Fibroblast of peridontal ligament (primary cell): ENCODE measurements at regions not wholly inside any gene's neighbourhood (a gene's known extent, or its start where the extent isn't known, plus 50 kb on each side); places are given as distances from the start of the nearest gene placed in this dataset.

ENCODE experiments used
- DNase-seq: peaks from one replicate; pipeline ENCODE4 v3.0.0-alpha.2; 2010; ENCODE audit errors: extremely low read depth

DNA sequence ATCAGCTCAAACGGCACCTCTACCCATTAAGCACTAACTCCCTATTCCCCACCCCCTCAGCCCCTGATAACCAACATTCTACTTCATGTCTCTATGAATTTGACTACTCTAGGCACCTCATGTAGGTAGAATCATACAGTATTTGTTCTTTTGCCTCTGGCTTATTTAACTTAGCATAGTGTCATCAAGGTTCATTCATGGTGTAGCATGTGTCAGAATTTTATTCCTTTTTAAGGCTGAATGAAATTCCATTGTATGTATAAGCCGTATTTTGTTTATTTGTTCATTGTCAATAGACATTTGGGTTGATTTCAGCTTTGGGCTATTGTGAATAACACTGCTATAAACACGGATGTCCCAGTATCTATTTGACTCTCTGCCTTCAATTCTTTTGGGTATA is 794.9 kb upstream of the SOX9 start:
- DNase-seq, result no peak

DNA sequence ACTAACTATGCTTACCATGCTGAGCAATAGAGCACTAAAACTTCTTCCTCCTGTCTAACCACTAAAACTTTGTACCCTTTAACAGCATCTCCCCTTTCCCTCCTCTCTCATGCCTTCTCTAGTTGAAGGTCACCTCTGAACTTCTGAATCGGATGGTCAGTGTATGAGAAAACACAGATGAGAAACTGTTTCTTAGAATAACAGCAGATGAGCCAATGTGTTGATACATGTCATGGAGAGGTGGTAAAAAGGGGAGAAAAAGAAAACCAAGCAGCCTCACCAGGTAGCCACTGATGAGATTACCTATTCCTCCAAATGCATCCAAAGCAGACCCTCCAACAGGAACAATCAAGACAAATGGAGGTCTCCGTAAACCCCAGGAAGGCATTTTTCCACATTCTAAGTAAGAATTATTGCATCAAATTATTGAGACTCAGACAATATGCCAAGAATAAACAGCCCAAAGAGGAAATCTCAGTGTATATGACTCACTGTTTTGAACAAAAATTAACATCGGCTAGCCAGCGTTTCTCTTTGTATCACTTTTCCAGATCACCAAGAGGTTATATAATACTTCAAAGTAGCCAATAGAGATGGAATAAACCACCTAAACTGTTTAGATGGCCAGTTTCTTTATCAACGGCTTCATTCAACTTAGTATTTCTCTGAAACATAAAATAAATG is 793.3 kb upstream of the SOX9 start:
- peak; percentile 85 for DNase-seq

DNA sequence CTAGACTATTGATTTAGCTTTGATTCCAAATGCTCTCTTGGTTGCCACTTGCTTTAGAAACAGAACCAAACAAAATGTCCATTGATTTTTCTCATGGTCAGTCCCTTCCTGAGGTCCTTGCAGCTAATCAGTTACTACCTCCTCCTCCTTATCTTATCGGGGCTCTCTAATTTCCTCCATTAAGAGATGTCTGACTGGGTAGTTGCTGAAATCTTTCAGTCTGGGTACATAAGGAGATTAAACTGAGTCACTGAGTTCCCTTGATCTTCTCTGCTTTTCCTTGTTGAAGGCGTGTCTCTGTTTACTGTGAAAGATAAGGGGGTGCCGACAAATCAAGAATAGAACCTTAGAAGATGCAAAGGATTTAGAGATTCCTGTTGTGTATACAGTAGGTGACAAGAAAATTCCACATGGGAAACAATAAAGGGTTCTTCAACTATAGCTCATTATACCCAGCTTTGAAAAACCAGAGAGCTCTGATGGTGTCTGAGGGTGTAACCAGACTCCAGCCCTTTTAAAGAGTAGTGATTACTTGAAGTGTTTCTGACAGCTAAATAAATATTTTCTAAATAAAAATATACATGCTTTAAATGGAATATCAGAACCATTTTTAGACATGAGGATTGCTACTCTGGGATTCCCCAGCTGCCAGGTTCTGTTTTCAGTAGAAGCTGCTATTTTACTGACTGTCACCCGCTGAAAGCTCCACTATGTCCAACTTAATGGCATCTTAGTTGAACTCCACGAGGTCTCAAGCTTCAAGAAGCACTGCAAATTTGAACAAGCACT is 791.3 kb upstream of the SOX9 start:
- no peak for DNase-seq

DNA sequence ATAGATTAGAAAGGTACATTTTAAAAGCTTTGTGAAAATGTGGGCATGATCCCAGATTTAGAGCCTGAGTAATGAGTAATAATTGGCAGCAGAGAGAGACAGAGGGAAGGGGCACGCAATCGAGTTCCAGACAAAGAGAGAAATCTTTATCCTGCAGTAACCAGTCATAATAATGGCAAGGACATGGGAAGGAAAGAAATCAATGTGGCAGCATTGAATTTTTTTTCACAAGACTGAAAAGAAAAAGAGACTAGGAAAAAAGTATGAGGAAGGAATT is 790.8 kb upstream of the SOX9 start:
- no peak for DNase-seq

DNA sequence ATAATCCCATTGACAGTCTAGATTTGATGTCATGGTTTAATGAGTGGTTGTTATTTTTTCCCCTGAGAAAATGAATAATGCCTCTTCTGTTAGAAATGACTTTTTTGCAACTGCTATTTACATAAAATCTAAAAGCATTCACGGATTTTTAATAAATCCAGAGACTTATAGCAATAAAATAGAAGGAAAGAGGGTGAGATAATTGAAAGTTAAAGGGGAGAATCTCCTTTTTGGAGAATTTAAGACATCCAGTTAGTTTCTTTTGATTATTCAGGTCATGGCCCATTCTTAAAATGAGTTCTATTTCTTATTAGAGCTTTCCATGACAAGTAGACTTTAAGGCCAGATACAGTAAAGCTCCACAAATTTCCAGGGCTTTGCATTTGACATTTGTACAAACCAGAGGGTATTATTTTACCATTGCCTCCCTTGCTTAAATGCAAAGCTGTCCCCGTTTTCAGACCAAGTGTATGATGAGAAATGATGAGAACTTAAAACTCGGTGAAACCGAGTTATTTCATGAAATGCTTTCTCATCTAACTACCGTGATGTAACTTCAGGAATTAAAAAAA is 789.0 kb upstream of the SOX9 start:
- DNase-seq, result no peak

DNA sequence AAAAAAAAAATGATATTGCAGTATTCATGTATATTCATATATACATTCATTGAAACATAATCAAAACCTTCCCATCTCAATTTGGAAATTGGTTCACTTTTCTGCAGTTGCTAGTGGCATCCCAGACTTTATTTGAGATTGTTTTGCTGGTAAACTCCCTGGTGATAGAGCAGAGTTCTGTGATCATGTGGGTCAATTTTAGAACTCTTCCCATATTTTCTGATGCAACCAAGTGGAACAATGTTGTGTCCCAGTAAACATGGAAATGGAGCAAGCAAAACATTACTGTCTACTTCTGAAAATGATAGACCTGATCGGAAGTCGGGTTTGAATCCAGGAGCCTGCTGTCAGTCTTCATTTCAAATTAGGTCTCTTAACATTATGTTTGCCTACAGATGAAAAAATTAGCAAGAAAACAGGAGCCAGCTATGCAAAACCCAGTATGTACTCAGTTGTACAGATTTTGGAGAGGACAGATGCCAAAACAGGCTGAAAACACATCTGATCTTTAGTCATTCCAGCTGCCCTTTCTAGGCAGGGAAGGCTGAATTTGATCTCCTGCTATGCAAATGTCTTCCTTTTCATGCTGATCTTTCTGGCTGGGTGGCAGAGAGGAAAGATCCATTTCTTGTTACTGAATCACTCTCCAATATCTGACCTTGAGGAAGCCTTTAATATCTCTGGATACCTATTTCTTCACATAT is 786.6 kb upstream of the SOX9 start:
- DNase-seq, result peak; percentile 83

DNA sequence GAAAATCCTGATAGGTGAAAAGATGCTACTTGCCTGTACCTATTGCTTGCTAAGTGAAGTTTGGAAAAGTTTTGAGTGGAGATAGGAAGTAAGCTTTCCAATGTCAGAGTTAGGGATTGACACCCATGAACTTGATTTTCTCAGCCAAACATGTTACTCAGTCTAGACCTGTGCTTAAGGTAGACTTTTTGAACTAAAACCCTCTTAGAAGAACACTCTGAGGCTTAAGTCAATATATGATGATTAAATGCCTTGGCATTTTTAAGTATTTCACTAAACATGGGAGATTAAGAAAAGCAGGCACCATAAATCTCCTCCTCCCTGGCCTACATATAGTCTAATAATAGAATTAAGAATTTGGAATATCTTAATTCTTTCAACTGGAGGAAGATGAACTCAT is 785.6 kb upstream of the SOX9 start:
- no peak for DNase-seq

DNA sequence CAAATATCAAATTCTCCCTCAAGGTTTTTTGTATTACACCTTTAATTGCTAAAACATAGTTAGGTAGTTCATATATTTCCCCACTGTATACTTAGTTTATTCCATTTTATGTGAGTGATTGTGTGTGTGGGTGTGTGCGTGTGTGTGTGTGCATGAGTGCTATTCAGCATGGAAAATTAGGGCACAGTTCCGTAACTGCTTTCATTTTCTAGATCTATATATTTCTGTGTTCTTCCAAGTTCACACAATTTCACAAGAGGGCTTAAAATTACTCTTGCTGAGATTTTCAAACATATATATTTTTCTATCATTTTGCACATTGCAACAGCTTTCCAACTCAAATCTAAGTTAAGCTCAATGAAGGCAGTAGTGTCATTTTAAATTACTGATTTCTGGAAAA is 782.9 kb upstream of the SOX9 start:
- peak; percentile 53 for DNase-seq

DNA sequence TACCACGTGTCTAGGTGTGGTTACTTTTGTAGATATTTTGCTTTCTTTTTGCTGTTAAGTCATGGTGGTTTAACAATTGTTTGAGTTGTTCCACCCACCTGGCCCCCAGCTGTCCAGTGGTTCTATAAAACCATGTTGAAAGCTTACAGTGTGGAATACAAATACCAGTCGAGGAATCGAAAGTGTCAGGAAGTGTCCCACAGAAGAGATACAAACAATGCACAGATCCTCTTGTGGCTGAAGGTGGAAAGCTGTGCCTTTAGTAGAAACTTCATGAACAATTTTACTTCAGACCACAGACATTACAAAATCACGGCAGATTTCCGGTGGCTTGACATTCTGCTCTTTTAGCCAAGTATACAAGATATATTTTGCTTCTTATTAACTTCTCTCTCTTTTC is 782.4 kb upstream of the SOX9 start:
- peak; percentile 66 for DNase-seq

DNA sequence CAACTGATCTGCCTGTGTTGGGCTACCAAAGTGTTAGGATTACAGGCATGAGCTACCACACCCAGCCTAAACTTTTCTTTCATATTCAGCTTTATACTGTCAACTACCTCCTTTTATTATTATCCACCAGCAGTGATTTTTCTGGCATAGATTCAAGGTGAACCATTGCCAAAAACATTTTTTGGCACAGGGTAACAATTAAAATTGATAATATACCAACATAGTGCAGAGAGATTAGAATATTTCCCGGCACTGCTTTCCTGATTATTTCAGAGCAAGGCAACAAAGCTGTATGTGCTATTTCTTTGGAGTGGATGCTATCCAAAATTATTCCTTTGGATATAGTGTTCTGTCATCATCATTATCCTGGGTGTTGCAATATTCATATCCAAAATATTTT is 781.6 kb upstream of the SOX9 start:
- DNase-seq, result no peak

DNA sequence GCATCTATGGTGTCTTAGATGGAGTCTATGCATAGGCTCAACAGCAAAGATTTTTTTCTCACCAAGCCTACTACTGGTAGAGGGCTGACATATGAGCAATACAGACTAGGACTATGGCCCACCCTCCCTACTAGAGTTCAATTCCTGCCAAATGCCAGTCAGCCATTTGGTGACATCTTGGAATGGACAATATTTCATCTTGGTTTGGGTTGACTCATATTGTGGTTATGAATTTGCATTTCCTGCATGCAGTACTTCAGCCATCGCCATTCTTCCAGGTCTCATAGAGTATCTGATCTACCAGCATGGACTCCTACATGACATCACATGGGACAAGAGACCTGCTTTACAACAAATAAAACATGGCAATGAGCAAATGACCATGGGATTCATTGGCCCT is 778.1 kb upstream of the SOX9 start:
- DNase-seq, result no peak

DNA sequence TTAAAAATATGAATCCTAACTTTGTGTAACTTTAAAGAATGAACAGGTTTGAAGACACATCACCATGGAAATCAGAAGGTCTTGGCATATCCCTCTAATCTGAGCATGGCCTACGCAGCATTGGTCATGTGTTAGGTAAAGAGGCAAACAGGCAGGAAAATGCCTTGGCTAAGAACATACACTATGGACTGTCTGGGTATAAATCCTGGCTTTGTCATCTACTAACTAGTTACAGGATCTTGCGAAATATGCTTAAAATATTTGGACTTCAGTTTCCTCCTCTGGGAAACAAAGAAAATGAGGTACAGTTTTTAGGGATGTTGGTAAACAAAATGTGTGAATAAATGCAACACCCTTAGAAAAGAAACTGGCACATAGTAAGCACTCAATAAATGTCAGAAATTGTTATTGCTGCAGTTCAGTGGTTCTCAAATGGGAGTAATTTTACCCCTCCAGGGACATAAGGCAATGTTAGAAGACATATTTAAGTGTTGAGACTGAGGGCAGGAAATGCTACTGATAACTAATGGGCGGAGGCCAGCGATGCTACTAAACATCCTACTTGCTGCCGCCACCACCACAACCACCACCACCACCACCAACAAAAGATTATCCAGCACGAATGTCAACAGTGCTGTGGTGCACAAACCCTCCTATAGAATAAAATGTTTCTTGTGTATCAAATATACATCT is 770.8 kb upstream of the SOX9 start:
- DNase-seq, result peak; percentile 37

DNA sequence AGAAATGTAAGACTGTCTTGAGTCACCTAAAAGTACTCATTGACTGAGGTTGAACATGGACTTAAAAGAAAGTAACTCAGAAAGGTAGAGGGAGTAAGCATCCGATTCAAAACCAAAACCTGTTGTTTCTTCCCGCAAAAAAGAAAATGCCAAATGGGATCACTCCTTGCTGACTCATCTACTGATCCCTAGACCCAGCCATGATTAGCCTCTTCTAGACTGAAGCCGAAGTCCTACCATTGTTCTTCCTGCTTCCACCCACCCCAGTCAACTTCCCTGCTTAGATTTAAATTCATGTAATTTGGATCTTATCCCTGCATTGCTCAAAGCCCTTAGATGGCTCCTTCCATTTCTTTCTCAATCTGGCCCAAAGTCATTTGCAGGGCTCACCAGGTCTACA is 760.5 kb upstream of the SOX9 start:
- no peak for DNase-seq

DNA sequence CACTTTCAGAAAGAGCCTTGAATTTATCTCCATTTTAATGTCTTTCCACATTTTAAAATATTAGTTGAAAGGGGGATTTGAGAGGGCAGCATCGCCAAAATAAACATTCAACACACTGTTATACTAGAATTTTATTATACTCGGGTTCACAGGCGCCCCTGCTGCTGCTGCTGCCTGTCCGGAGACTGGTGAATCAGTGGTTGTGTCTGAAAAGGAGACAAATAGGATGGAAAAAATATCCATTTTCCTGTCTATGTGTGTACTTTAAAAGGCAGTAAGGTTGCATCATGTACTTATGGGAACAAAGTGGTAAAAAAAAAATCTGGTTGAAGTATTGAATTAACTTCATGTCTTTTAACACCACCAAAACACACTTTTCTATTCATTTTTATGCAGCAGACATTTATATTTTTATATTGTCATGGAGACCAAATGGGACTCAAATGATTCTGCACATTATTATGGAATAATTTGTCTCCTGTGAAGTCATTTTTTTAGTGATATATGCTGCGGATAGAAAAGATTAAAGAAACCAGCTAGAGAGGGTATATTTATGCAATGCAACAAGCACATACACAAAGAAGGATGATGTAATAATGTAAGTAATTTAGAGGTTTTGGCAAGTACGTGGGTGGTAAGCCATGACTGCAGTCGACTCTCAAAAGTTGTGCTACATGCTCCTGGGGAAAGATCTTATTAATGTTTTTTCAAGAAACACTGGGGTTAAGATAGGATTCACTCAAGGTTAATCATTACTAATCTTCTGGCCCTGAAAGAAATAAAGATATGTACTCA is 759.0 kb upstream of the SOX9 start:
- DNase-seq, result peak; percentile 61

DNA sequence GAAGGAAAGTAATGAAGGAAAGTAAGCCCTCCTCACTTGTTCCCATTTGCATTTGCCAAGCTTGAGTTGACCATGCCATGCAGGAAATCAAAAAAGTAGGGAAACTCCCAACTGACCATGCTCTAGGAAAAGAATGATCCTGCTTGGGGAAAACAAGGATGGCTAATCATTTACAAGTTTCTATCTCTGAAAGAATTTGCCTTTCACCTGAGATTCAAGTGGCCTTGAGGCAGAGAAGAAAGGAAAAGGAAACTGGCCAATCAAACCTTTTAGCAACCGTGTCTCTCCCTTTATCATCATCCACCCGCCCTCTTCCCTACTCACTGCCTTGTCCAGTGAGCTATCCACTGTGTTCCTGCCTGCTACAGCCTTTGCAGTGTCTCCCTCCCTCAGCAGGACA is 757.2 kb upstream of the SOX9 start:
- DNase-seq, result no peak

DNA sequence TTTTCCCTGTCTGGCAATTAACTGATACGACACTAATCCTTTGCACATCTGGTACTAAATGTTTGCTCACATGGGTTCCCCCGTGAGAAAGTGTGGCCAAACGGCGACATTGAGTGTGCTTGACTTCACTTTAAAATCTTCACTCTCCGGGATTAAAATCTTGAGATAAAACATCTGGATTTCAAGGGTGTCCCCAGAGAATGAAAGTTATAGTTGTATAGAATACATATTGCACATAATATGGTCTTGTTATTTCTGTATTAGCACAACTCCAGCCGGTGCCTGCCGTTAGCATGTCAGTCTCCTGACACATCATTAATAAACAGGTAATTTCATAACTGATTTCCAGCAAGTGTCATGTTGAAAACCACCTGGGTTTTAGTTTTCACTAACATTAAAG is 749.0 kb upstream of the SOX9 start:
- no peak for DNase-seq

DNA sequence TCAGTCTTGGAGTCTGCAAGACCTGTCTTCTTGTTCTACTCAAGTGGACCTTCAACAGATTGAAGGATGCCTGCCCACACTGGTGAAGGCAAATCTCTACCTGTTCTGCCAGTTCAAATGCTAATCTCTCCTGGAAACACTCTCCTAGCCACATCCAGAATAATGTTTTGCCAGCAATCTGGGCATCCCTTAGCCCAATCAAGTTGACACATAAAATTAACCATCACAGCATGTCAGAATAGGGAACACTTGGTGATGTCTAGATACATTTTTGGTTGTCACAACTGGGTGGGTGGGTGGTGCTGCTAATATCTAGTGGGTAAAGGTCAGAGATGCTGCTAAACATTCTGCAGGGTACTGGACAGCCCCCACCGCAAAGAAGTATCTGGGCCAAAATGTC is 744.9 kb upstream of the SOX9 start:
- no peak for DNase-seq

DNA sequence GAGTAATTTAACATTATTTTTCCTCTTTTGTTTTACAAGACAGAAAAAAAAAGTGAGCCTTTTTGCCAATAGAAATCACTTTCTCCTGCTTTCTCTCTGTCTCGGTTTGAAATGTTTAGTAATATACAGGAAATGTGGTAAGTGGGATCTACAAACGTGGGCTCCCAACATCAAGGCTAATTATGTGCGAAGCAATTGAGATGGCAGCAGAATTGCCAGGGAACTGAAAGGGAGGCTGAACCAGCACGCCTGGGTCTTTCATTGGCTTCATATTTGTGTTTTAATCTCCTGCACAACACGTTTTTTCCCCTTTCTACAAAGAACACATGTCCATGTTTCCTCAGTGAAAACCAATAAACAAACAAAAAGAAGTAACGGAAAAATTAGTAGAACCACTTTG is 743.9 kb upstream of the SOX9 start:
- no peak for DNase-seq

DNA sequence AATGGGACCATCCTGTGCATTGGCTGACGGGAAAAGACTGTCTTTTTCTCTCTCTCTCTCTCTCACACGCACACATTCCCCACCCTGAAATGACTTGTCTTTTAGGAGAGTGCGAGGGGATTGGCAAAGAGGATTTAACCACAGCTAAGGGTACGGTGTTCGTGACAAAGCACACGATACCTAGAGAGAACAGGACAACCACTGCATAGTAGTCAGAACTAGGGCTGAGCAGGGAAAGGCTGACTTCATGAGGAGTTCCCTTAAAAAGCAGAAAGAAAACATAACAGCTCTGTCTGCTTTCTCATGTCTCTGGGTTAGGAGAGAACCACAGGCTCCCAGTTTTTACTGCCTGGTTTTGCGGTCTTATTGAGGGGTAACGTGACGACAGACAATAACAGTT is 742.8 kb upstream of the SOX9 start:
- peak; percentile 32 for DNase-seq

DNA sequence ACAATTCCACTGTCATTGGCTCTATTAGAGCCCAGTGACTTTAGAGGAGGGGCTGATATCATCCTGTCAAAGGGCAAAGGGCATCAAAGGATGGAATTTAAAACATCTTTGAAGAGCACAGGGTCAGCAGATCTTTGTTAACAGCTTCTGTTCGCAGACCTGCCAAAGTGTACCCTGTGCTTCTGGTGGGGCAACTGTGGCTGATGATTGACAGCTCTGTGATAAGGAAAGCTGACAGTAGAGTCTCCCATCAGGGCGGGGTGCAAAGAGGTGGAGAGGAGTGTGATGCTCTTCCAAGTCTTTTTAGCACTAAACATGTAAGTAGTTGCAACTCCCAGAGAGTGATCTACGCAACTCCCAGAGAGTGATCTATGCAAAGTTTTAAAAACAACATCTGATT is 742.1 kb upstream of the SOX9 start:
- no peak for DNase-seq

DNA sequence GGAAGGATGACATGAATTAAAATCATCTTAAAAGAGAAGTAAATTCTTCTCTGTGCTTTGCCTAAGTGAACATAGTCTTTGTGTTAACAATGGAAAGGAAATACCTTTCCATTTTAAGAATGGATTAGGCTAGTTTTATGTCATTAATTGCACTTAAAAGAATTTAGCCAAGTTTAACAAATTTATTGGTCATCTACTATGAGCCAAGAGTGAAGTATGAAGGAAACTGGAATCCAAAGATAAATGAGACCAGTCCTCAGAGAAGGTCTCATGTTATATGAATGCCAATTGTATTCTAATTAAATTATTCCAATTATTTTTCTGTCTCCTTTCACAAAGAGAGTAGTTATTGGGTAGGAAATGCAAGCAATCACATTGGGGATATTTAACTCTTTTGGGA is 741.3 kb upstream of the SOX9 start:
- no peak for DNase-seq

DNA sequence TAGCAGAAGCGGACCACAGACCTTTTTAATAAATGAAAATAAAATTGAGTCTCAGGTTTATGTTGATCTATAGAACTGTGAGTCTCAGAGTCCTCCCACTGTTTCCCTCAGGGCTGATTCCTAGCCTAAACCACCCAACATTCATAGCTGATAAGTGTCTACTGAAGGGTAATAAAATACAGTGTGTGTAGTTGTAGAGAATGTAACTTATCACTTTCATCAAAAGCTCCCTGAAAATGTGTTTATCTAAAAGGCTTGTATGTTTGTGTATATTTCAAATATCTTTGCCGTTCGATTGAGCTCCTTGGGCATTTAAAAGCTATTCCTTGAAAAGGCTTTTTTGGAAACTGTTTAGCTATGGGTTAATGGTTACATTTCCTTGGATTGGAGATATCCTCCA is 740.3 kb upstream of the SOX9 start:
- no peak for DNase-seq
